Neuron (in vitro differentiated cells): ENCODE measurements at regions not wholly inside any gene's neighbourhood (a gene's known extent, or its start where the extent isn't known, plus 50 kb on each side); places are given as distances from the start of the nearest gene placed in this dataset.

Source experiments
- H2AFZ ChIP-seq: one replicate; pipeline ENCODE4 v1.6.1; 2013; ENCODE audit warnings: low read depth, mild to moderate bottlenecking, inconsistent platforms, low read length, moderate library complexity
- H3K27me3 ChIP-seq: one replicate; pipeline ENCODE4 v1.6.1; 2013; ENCODE audit warnings: low read length; ENCODE audit not compliant: insufficient read depth
- H3K36me3 ChIP-seq: one replicate; pipeline ENCODE4 v1.6.1; 2013; ENCODE audit warnings: low read length; ENCODE audit not compliant: insufficient read depth
- H3K4me1 ChIP-seq: one replicate; pipeline ENCODE4 v1.6.1; 2013; ENCODE audit warnings: low read length; ENCODE audit not compliant: insufficient read depth
- H3K4me3 ChIP-seq: 2 replicates; pipeline ENCODE4 v1.5.1; 2013; ENCODE audit warnings: mild to moderate bottlenecking, low read length, moderate library complexity
- H3K9me3 ChIP-seq: one replicate; pipeline ENCODE4 v1.6.1; 2013; ENCODE audit warnings: low read length

DNA sequence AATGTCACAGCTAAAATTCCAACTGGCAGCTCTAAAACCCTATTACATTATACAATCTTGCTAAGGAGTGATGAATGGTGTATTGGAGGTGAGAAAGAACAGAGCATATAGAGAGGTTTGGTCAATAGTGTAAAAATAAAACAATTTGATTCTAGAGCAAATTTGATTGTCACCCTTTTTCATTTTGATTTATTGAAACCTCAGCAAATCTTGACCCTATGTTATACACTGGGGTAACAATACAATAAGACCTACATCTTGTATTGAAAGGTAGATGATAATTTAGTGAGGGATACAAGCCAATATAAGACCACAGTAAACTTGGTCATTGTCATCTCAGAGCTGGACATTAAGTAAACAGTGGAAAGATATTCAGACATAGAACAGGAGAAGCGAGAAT is 671.9 kb downstream of the IRS1 start:
- H2AFZ ChIP-seq, result no peak overlapping the region
- H3K36me3 ChIP-seq, result no peaks in the 10 kb centered on the region
- H3K4me3 ChIP-seq, result no peak overlapping the region
- H3K9me3 ChIP-seq, result no peaks in the 10 kb centered on the region
- H3K27me3 ChIP-seq, result no peaks in the 10 kb centered on the region
- H3K4me1 ChIP-seq, result peaks cover 15% of the 10 kb centered on the region

DNA sequence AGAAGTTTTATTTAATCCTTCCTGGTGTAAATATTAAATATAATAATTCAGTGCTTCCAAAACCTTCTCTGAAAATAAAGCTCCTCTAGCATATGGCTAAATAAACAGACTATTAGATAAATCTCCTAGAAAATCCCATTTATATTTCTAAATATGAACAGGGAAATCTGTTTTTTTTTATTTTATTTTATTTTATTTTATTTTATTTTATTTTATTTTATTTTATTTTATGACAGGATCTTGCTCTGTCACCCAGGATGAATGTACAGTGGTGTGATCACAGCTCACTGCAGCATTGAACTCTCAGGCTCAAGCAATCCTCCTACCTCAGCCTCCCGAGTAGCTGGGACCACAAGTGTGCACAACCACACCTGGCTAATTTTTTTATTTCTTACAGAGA is 673.5 kb downstream of the IRS1 start:
- H3K4me3 ChIP-seq, result no peak overlapping the region
- H3K36me3 ChIP-seq, result no peaks in the 10 kb centered on the region
- no peaks in the 10 kb centered on the region for H3K9me3 ChIP-seq
- H3K4me1 ChIP-seq, result no peaks in the 10 kb centered on the region
- no peaks in the 10 kb centered on the region for H3K27me3 ChIP-seq
- no peak overlapping the region for H2AFZ ChIP-seq

DNA sequence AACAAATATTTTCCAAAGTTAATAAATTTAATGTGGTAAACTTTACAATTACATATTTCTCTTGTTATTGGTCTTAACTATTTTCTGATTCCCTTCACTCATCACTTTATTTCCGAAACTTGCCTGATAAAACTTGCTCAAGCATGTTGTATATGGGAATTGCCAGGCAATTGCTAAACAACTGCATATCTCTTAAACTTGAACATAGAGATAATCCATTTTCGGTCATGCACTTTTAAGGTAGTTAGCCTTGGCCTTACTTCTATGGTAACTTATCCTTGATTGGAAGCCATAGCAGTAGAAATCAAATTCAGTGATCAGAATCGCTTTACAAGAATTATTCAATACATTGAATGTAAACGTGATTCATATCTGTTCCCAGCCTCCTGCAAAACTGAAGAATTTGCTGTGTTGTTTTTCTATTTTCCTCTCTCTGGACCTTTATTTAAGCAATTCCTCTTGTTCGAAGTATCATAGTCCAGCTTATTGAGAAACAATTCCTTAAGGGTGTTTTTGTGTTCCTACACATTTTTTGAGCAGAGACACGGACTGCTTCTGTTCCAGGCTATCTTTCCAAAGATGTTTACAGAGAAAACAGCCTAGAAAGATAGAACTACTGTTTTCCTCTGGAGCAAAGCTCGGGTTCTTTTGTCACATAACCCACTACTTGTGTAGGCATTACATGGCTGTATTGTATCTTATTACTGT is 674.3 kb downstream of the IRS1 start:
- Histone ChIP-seq H3K4me1 (no peaks in the 10 kb centered on the region), H3K27me3 (no peaks in the 10 kb centered on the region), H3K36me3 (no peaks in the 10 kb centered on the region), H2AFZ (no peak overlapping the region), H3K9me3 (no peaks in the 10 kb centered on the region), H3K4me3 (no peak overlapping the region)

DNA sequence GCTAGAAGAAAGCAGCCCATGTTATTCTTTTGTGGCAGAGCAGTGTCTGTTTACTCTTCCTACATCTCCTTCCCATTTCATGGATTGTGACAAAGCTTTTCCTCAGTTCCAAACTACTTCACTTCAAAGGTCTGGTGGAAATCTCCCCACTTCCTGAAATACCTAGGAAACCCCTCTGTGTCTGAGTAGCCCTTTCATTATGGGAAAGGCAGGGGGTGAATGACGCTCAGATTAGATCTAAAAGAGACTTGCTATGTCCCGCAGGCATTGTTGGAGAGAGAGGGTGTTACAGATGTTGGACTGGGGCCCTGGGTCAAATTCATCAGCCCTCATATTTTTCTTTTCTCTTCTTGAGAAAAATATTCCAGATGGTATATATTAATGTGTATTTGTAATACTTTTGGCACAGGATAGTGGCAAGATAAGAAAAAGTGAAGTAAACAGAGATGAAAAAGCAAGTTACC is 675.0 kb downstream of the IRS1 start:
- no peak overlapping the region for H2AFZ ChIP-seq
- H3K4me1 ChIP-seq, result no peaks in the 10 kb centered on the region
- no peaks in the 10 kb centered on the region for H3K36me3 ChIP-seq
- H3K27me3 ChIP-seq, result no peaks in the 10 kb centered on the region
- no peak overlapping the region for H3K4me3 ChIP-seq
- H3K9me3 ChIP-seq, result no peaks in the 10 kb centered on the region

DNA sequence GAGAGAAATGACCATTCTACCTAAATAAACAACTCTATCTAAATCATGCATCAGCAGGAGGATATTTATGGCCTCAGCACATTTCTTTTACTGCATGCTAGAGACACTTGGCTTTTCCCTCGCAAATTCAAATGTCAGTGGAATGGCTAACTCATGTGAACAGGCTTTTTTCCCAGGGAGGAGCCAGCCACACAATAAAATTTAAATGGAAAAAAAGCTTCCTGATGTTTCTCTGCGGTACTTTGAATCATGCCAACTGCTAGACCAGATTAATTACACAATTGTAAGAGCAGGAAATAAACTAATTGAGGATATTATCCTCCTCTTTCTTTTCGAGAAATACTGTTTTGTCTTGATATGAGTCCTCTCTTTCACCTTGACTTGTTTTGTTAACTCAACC is 676.3 kb downstream of the IRS1 start:
- Histone ChIP-seq H3K27me3 (no peaks in the 10 kb centered on the region), H3K4me1 (peaks cover 4% of the 10 kb centered on the region), H3K9me3 (no peaks in the 10 kb centered on the region), H2AFZ (no peak overlapping the region), H3K36me3 (no peaks in the 10 kb centered on the region), H3K4me3 (no peak overlapping the region)

DNA sequence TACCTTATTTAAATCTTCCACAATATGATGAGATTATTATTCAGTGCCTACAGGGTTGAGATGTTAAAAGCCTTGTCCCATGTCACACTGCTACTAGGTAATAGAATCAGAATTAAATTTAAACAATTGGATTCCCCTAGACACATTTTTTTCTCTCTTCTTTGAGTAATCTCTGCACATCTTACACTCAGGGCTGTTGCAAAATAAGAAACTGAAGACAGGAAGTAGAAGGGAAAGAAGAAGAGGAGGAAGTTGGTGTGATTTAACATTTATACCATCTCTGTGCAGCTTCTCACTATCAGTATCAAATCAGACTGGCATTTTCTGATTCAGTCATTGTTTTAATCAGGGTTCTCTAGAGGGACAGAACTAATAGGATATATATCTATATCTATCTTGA is 677.6 kb downstream of the IRS1 start:
- peaks cover 4% of the 10 kb centered on the region for H3K4me1 ChIP-seq
- no peaks in the 10 kb centered on the region for H3K9me3 ChIP-seq

DNA sequence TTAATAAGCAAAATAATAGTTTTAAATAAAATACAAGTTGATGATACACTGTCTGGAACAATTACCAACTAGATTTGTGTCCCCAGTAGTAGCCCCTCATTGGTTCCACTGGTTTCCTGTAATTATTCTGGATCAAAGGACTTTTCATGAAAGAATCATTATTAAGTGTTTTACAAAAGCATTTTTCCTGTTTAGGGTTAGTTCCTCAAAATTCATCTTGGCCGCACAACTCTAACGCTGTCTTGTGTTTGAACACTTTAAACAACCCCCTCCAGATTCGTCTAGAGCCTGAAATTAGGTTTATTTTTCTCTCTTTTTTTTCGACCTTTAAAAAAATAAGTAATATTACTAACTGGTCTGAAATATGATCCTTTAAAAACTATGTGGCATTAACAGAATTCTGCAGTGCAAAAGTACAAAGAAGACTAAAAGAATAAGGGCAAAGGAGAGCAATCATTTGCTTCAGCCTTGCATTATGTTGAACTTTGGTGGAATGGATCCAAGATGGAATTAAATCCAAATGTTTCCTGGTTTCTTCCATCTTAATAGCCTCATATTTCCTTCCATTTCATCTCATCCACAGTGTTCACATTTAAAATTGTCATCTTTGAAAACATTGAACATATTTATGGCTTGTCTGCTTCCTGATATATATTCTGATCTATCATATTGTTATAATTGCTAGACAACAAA is 678.4 kb downstream of the IRS1 start:
- Histone ChIP-seq H3K36me3 (no peaks in the 10 kb centered on the region), H2AFZ (no peak overlapping the region), H3K27me3 (no peaks in the 10 kb centered on the region), H3K4me1 (peaks cover 4% of the 10 kb centered on the region), H3K9me3 (no peaks in the 10 kb centered on the region), H3K4me3 (no peak overlapping the region)

More for the DNA sequence above, 677.6 kb downstream of the IRS1 start:
- H2AFZ ChIP-seq, result no peak overlapping the region
- no peak overlapping the region for H3K4me3 ChIP-seq
- no peaks in the 10 kb centered on the region for H3K36me3 ChIP-seq
- no peaks in the 10 kb centered on the region for H3K27me3 ChIP-seq

DNA sequence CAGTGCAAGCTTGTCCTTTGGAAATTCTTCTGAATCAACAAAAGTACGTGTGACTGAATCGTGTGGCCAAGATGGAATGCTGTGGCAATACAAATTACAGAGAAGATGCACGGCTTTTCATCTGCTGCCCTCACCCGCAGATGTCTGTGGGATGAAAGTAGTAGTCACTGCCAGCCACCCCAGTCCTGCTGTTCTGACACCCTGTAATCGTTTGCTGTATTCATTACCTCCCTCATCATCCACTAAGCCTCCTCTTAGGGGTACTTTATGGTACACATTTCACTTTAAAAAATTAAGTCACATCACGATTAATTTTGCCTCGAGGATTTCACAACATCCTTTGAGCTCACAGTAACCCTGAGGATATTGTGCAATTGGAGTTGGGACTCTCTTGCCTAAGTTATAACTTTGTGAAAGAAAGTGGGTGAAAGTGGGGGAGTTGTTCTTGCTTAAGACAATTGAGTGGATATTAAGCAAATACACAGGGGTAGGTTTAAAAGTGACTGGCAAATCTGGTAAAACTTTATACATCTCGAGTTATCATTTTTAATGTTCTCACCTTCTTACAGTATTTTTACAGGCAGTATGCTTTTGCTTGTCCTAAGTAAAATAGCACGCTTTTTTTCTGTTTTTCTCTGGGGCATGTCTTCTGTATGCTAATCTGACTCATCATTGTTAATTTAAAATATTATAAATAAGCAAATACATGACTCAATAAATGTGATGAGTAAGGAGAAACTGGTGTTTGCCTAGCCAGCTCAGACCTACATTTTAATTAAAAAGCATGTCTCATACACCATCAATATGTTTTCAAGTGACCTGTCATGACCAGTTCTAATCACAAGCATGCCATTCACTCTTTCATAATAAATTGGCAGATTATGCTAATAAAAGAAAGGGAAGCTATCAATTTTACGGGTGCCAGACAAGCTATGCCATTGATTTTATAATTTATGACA is 680.9 kb downstream of the IRS1 start:
- Histone ChIP-seq H3K9me3 (no peaks in the 10 kb centered on the region), H3K27me3 (no peaks in the 10 kb centered on the region), H2AFZ (no peak overlapping the region), H3K36me3 (no peaks in the 10 kb centered on the region), H3K4me3 (no peak overlapping the region), H3K4me1 (peaks cover 4% of the 10 kb centered on the region)

DNA sequence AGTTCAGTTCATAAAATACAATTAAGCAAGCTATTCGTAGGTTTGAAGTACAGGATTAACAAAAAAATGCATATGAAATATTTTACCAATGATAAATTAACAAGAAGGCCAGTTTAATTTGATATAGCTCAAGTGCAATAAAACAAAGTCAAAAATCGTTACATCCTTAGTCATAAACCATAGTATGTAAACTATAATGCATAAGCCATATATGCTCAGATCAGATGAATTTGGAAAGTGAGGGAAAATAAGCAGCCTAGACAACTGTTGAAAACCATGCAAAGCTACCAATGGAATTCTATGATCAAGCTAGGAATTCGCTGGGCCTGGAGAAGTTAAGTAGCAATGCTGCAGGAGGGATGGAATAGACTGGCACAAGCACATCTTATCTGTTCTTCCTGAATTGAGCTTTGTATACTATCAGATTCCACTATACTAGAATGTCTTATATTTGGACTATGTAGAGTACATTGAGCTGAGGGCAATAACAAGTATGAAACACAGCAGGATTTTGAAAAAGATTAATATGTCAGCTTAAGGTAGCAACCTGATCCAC is 682.0 kb downstream of the IRS1 start:
- Histone ChIP-seq H3K9me3 (no peaks in the 10 kb centered on the region), H3K4me1 (peaks cover 4% of the 10 kb centered on the region), H3K27me3 (no peaks in the 10 kb centered on the region), H3K4me3 (no peak overlapping the region), H3K36me3 (no peaks in the 10 kb centered on the region), H2AFZ (no peak overlapping the region)

DNA sequence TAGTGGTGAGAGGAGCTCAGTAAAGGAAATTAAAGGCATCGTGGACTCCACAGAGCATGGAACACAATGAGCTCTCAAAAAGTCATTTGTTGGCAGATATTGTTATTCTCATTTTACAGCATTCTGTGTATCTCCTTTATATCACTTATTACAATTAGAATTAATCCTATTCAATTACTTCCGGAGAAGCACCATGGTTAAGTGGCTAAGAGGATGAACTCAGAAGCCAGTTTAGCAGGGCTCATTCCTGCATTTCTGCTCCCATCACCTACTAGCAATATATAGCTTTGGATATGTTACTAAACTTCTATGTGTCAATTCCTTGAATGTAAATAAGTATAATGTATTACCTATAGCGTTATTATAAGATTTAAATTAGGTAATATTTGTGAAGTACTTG is 683.3 kb downstream of the IRS1 start:
- Histone ChIP-seq H3K36me3 (no peaks in the 10 kb centered on the region), H3K27me3 (no peaks in the 10 kb centered on the region), H3K4me3 (no peak overlapping the region), H2AFZ (no peak overlapping the region), H3K9me3 (no peaks in the 10 kb centered on the region), H3K4me1 (peaks cover 4% of the 10 kb centered on the region)

DNA sequence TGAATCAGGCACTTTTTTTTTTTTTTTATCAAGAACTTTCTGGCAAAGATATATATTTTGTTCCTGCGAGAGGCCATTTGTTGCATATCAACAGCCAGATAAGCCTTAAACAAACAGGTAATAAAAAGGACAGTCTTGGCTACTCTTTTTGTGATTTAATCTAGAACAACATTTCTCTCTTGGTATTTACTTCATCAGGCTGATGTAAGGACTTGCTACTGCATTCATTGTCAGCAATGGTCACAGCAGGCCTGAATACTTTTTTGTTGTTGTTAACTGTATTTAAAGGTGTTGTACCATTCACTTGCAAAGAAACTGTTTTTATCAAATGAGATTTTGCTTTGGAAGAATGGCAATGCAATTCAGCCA is 683.8 kb downstream of the IRS1 start:
- Histone ChIP-seq H3K4me3 (no peak overlapping the region), H3K4me1 (peaks cover 4% of the 10 kb centered on the region), H3K27me3 (no peaks in the 10 kb centered on the region), H3K9me3 (no peaks in the 10 kb centered on the region), H3K36me3 (no peaks in the 10 kb centered on the region), H2AFZ (no peak overlapping the region)

DNA sequence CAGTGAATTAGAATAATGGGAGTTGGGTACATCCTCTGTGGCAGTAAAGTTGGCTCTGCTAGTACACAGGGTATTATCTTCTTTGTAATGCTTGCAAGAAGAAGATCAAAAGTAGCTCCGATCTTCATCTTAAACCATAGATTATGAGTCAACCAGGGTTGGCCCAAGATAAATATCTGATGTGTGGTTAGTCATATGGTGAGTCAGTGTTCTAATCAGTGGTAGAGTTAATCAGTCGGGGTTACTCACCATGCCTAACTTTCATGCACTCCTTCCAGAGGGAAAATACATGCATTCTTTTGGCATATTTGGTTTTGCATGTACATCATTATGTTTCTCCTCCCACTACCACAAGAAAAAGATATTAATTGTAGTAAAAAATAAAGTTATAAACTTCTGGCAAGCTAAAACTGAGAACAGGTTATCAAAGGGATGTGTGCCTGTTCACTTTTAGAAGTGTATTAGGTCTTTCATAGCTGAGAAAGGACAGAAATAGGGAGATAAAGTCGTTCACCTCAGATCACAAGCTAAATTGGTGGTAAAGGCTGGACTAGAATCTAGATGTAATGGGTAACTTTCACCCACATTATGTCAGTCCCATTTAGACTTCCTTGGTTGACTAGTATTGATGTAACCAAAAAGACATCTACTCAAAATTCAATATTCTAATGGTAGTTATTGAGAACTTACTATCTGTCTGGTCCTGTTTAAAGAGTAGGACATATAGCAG is 684.4 kb downstream of the IRS1 start:
- peaks cover 4% of the 10 kb centered on the region for H3K4me1 ChIP-seq
- no peaks in the 10 kb centered on the region for H3K27me3 ChIP-seq
- no peak overlapping the region for H3K4me3 ChIP-seq
- H3K36me3 ChIP-seq, result no peaks in the 10 kb centered on the region
- H3K9me3 ChIP-seq, result no peaks in the 10 kb centered on the region
- no peak overlapping the region for H2AFZ ChIP-seq
